DND-41 (cell line): ENCODE measurements at regions not wholly inside any gene's neighbourhood (a gene's known extent, or its start where the extent isn't known, plus 50 kb on each side); places are given as distances from the start of the nearest gene placed in this dataset.

Experiments
- EZH2 ChIP-seq: IDR thresholded peaks from 3 replicates; pipeline ENCODE4 v1.6.1; 2012; ENCODE audit warnings: borderline replicate concordance, low read depth, mild to moderate bottlenecking, moderate library complexity, low read length, inconsistent platforms; ENCODE audit not compliant: severe bottlenecking
- TF ChIP-seq, protein P1 (sequence below): IDR thresholded peaks from 2 replicates; pipeline ENCODE4 v1.5.1; 2012; ENCODE audit warnings: borderline replicate concordance, low read length, moderate library complexity, mild to moderate bottlenecking; ENCODE audit not compliant: poor library complexity, severe bottlenecking; ENCODE audit errors: extremely low read depth

DNA sequence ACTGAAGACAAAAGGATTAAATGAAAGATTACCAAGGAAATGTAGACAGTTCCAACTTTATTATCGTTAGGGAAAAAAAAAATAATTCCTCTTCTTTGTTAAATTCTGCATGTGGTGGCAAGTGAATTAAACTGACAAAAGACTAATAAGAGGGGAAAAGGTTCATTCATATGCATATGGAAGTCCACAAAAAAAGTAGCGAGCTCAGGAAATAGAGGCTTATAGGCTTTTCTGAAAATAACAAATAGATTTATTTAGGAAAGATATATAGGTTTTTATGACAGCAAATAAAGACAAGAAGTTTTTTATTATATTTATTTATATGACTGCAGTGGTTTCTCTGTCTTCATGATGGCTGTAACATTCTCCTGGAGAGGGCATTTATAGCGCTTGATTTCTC lies 246.0 kb downstream of the NAF1 start:
- TF ChIP-seq, protein P1, sequence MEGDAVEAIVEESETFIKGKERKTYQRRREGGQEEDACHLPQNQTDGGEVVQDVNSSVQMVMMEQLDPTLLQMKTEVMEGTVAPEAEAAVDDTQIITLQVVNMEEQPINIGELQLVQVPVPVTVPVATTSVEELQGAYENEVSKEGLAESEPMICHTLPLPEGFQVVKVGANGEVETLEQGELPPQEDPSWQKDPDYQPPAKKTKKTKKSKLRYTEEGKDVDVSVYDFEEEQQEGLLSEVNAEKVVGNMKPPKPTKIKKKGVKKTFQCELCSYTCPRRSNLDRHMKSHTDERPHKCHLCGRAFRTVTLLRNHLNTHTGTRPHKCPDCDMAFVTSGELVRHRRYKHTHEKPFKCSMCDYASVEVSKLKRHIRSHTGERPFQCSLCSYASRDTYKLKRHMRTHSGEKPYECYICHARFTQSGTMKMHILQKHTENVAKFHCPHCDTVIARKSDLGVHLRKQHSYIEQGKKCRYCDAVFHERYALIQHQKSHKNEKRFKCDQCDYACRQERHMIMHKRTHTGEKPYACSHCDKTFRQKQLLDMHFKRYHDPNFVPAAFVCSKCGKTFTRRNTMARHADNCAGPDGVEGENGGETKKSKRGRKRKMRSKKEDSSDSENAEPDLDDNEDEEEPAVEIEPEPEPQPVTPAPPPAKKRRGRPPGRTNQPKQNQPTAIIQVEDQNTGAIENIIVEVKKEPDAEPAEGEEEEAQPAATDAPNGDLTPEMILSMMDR: no peak
- no peak for TF ChIP-seq EZH2
